H1 (cell line): ENCODE measurements at regions not wholly inside any gene's neighbourhood (a gene's known extent, or its start where the extent isn't known, plus 50 kb on each side); places are given as distances from the start of the nearest gene placed in this dataset.

ENCODE experiments used
- CTCF ChIA-PET: fragments of 300-600 bp; sonication (Branson Sonifier 250); formaldehyde crosslinking; loops from one replicate; lab custom pipeline; 2021; ENCODE audit not compliant: partially characterized antibody; lab: Charles Lee
- POLR2A ChIA-PET: fragments of 300-600 bp; sonication (Branson Sonifier 250); formaldehyde crosslinking; loops from one replicate; lab custom pipeline; 2021; ENCODE audit warnings: inconsistent platforms; ENCODE audit not compliant: partially characterized antibody; lab: Charles Lee
- DNase-seq, 2 experiments: peaks; one replicate each; pipeline versions ENCODE4 v3.0.0 to v3.0.0-alpha.2; 2010 to 2022; ENCODE audit warnings: low spot score in 2 of 2, low read depth in 1 of 2, mixed read lengths in 1 of 2
- FAIRE-seq: peaks from 2 replicates; lab custom pipeline; 2011; peaks lifted over from hg19 to GRCh38; lab: Jason Lieb, UNC
- H2AFZ ChIP-seq: 2 replicates; pipeline ENCODE4 v1.8.1; 2012; ENCODE audit warnings: low read length, inconsistent platforms
- H2AK5ac ChIP-seq: 2 replicates; pipeline ENCODE4 v1.6.1; 2013; ENCODE audit warnings: low read depth, low read length
- H2BK120ac ChIP-seq: replicated peaks from 2 replicates; pipeline ENCODE3; 2013; ENCODE audit warnings: low read depth, low read length, inconsistent platforms
- H2BK12ac ChIP-seq: 2 replicates; pipeline ENCODE4 v1.6.1; 2013; ENCODE audit warnings: low read depth, low read length
- H2BK15ac ChIP-seq: 2 replicates; pipeline ENCODE4 v1.6.1; 2013; ENCODE audit warnings: low read length
- H2BK20ac ChIP-seq: 2 replicates; pipeline ENCODE4 v1.6.1; 2013; ENCODE audit warnings: low read length
- H2BK5ac ChIP-seq: 2 replicates; pipeline ENCODE4 v1.6.1; 2013; ENCODE audit warnings: low read depth, low read length
- H3K14ac ChIP-seq: 2 replicates; pipeline ENCODE4 v1.6.1; 2013; ENCODE audit warnings: inconsistent platforms; ENCODE audit not compliant: insufficient read length
- H3K18ac ChIP-seq: 2 replicates; pipeline ENCODE4 v1.6.1; 2013; ENCODE audit warnings: low read length; ENCODE audit errors: extremely low read depth
- H3K23ac ChIP-seq: 2 replicates; pipeline ENCODE4 v1.6.1; 2013; ENCODE audit warnings: inconsistent platforms; ENCODE audit not compliant: insufficient read length
- H3K23me2 ChIP-seq: 2 replicates; pipeline ENCODE4 v1.6.1; 2013; ENCODE audit warnings: low read depth, low read length
- H3K27ac ChIP-seq: 2 replicates; pipeline ENCODE4 v1.6.1; 2011; ENCODE audit warnings: low read depth, low read length, inconsistent platforms
- H3K27me3 ChIP-seq, 4 experiments: replicated peaks in 1 of 4; 1 replicate in 1 of 4; 2 replicates in 3 of 4; pipeline versions ENCODE4 v1.6.1 to v1.8.1; 2011 to 2013; ENCODE audit warnings: low read length in 3 of 4, mild to moderate bottlenecking in 3 of 4, inconsistent platforms in 2 of 4, mixed read lengths in 2 of 4, moderate library complexity in 1 of 4; ENCODE audit not compliant: control insufficient read depth in 3 of 4, insufficient read depth in 3 of 4; ENCODE audit errors: extremely low read depth in 1 of 4
- H3K36me3 ChIP-seq, 4 experiments: 2 replicates each; pipeline versions ENCODE4 v1.6.1 to v1.8.1; 2011 to 2013; ENCODE audit warnings: mild to moderate bottlenecking in 4 of 4, low read length in 3 of 4, moderate library complexity in 2 of 4, control low read depth in 1 of 4, inconsistent platforms in 1 of 4; ENCODE audit not compliant: insufficient read depth in 4 of 4, control insufficient read depth in 2 of 4
- H3K4ac ChIP-seq: replicated peaks from 2 replicates; pipeline ENCODE3; 2013; ENCODE audit warnings: low read length, low read depth, mixed read lengths, inconsistent platforms; ENCODE audit not compliant: insufficient read length
- H3K4me1 ChIP-seq, 4 experiments: replicated peaks in 1 of 4; 1 replicate in 1 of 4; 2 replicates in 3 of 4; pipeline versions ENCODE4 v1.6.1 to v1.8.1; 2011 to 2013; ENCODE audit warnings: low read length in 3 of 4, inconsistent platforms in 2 of 4, mixed read lengths in 1 of 4; ENCODE audit not compliant: insufficient read depth in 4 of 4, control insufficient read depth in 3 of 4
- H3K4me2 ChIP-seq, 2 experiments: 2 replicates each; pipeline versions ENCODE4 v1.6.1 to v1.8.1; 2011 to 2013; ENCODE audit warnings: low read depth in 2 of 2, low read length in 2 of 2, control low read depth in 1 of 2, inconsistent platforms in 1 of 2, mild to moderate bottlenecking in 1 of 2; ENCODE audit not compliant: insufficient read depth in 1 of 2
- H3K4me3 ChIP-seq, 4 experiments: fragments of 200-600, 300-600 bp in 1 of 4; sonication (generic), shearing (Covaris generic), sonication (Bioruptor Twin) in 1 of 4; 2 replicates each; pipeline versions ENCODE4 v1.5.1 to v1.8.1; 2011 to 2016; ENCODE audit warnings: low read length in 4 of 4, low read depth in 3 of 4, control low read depth in 2 of 4, inconsistent platforms in 2 of 4, mild to moderate bottlenecking in 2 of 4, mixed read lengths in 1 of 4, moderate library complexity in 1 of 4; ENCODE audit not compliant: insufficient read depth in 2 of 4; ENCODE audit errors: extremely low read depth in 1 of 4
- H3K56ac ChIP-seq: replicated peaks from 2 replicates; pipeline ENCODE3; 2013; ENCODE audit warnings: low read depth, mild to moderate bottlenecking, mixed read lengths, low read length, inconsistent platforms; ENCODE audit not compliant: insufficient read length
- H3K79me1 ChIP-seq: 2 replicates; pipeline ENCODE4 v1.6.1; 2013; ENCODE audit warnings: low read depth, low read length, control low read depth
- H3K79me2 ChIP-seq, 2 experiments: 2 replicates each; pipeline versions ENCODE4 v1.6.1 to v1.8.1; 2012 to 2013; ENCODE audit warnings: low read length in 2 of 2, mild to moderate bottlenecking in 2 of 2, inconsistent platforms in 1 of 2; ENCODE audit not compliant: insufficient read depth in 2 of 2, control insufficient read depth in 1 of 2
- H3K9ac ChIP-seq, 4 experiments: replicated peaks in 1 of 4; 1 replicate in 1 of 4; 2 replicates in 3 of 4; pipeline versions ENCODE4 v1.6.1 to v1.8.1; 2011 to 2013; ENCODE audit warnings: low read depth in 3 of 4, low read length in 3 of 4, control low read depth in 2 of 4, mild to moderate bottlenecking in 2 of 4, moderate library complexity in 2 of 4, inconsistent platforms in 1 of 4; ENCODE audit errors: extremely low read depth in 1 of 4
- H3K9me3 ChIP-seq, 2 experiments: 2 replicates each; pipeline versions ENCODE4 v1.6.1 to v1.8.1; 2012 to 2013; ENCODE audit warnings: mild to moderate bottlenecking in 2 of 2, moderate library complexity in 2 of 2, control low read depth in 1 of 2, inconsistent platforms in 1 of 2, low read depth in 1 of 2, low read length in 1 of 2, mixed read lengths in 1 of 2; ENCODE audit not compliant: insufficient read depth in 2 of 2
- H4K20me1 ChIP-seq, 2 experiments: replicated peaks in 1 of 2; 2 replicates each; pipeline versions ENCODE3 to v1.8.1; 2011 to 2013; ENCODE audit warnings: inconsistent platforms in 2 of 2, low read length in 2 of 2, mild to moderate bottlenecking in 1 of 2; ENCODE audit not compliant: insufficient read depth in 2 of 2, control insufficient read depth in 1 of 2
- H4K5ac ChIP-seq: 2 replicates; pipeline ENCODE4 v1.6.1; 2013; ENCODE audit warnings: low read length, low read depth, mixed read lengths, inconsistent platforms; ENCODE audit not compliant: insufficient read length
- H4K8ac ChIP-seq: 2 replicates; pipeline ENCODE4 v1.8.0; 2013; ENCODE audit warnings: mild to moderate bottlenecking, moderate library complexity, low read length, inconsistent platforms; ENCODE audit not compliant: insufficient read depth; ENCODE audit errors: extremely low read depth
- H4K91ac ChIP-seq: replicated peaks from 2 replicates; pipeline ENCODE3; 2013; ENCODE audit warnings: low read length, mixed read lengths, inconsistent platforms; ENCODE audit not compliant: insufficient read length
- ASH2L ChIP-seq: fragments of 200-600, 300-600 bp; sonication (generic); IDR thresholded peaks from one replicate; pipeline ENCODE4 v1.7.1; 2017; ENCODE audit warnings: low read length
- ATF2 ChIP-seq: IDR thresholded peaks from 2 replicates; pipeline ENCODE4 v1.6.1; 2012; ENCODE audit warnings: low read length, inconsistent platforms
- BACH1 ChIP-seq: IDR thresholded peaks from 2 replicates; pipeline ENCODE4 v1.6.1; 2012; ENCODE audit warnings: low read length, improper control_type of control experiment
- POLR2A ChIP-seq, 2 experiments: IDR thresholded peaks; 1 replicate in 1 of 2; 2 replicates in 1 of 2; pipeline ENCODE4 v1.6.1; 2011; ENCODE audit warnings: low read depth in 2 of 2, low read length in 2 of 2, mild to moderate bottlenecking in 2 of 2; ENCODE audit errors: control extremely low read depth in 1 of 2
- POLR2AphosphoS5 ChIP-seq: IDR thresholded peaks from 2 replicates; pipeline ENCODE4 v1.6.1; 2011; ENCODE audit warnings: low read depth, low read length
- RAD21 ChIP-seq, 2 experiments: IDR thresholded peaks in 1 of 2; conservative IDR thresholded peaks in 1 of 2; 2 replicates each; pipeline ENCODE4 v1.6.1; 2011; ENCODE audit warnings: low read depth in 2 of 2, low read length in 2 of 2, improper control_type of control experiment in 1 of 2, inconsistent platforms in 1 of 2, mild to moderate bottlenecking in 1 of 2, moderate library complexity in 1 of 2
- SIN3A ChIP-seq, 2 experiments: IDR thresholded peaks in 1 of 2; conservative IDR thresholded peaks in 1 of 2; 2 replicates each; pipeline ENCODE4 v1.6.1; 2011 to 2012; ENCODE audit warnings: low read length in 2 of 2, improper control_type of control experiment in 1 of 2, low read depth in 1 of 2, mild to moderate bottlenecking in 1 of 2
- SP4 ChIP-seq: IDR thresholded peaks from 2 replicates; pipeline ENCODE4 v1.6.1; 2012; ENCODE audit warnings: low read length, inconsistent platforms
- TAF1 ChIP-seq: IDR thresholded peaks from 2 replicates; pipeline ENCODE4 v1.6.1; 2011; ENCODE audit warnings: mild to moderate bottlenecking, low read depth, low read length
- WGBS, 2 experiments: shearing (Covaris generic) in 1 of 2; methylation state at CpG; one replicate each; pipeline versions ENCODE4 v1.1.6 to v1.1.7; 2013 to 2015; ENCODE audit warnings: low lambda C conversion rate in 2 of 2, mixed read lengths in 2 of 2, inconsistent platforms in 1 of 2, low coverage in 1 of 2, missing lambda C conversion rate in 1 of 2; ENCODE audit not compliant: insufficient replicate concordance in 2 of 2, insufficient coverage in 1 of 2, insufficient read length in 1 of 2; ENCODE audit errors: extremely low coverage in 1 of 2, missing lambda C conversion rate in 1 of 2; 5-methylcytosine and 5-hydroxymethylcytosine counted together

DNA sequence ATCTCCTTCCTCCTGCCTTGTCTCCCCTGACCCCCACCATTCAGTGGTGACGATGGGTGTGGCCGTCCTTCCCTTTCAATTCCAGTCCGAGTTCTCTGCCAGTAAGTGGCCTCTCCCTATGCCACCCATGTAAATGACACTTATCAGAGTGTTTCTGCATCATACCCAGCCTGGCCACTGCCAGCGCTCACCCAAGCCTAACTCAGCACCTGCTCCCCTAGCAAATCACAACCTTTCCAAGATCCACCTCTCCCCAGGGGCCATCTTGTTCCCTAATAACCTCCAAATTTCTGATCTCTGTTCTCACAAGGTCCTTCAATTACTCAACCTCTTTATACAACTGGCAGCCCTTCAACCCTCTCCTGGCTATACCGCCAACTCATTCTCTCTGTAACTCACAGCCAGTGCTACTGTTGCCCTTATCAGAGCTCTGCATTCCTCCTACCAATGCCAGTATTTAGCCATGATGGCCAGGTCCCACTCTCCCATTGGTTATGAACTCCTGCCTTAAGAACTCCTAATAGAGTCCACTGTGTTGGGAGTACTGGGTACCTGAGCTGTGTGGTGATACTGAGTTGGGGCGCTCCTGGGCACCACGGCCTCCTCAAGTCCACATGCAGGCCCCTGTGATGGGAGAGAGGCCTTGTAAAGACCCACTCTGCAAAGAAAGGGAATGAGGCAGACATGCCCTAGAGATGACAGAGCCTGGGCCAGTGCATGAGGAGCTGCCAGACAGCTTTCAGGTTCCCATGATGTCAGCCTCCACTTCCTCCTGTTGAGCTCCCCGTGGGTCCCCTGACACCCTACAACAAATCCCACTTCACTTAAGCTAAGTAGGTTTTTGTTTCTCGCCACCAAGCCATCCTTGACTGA is 187.4 kb upstream of the RREB1 start:
- H2AK5ac ChIP-seq, result no peak overlapping the region
- TF ChIP-seq ATF2 (no peak), RAD21 (IDR thresholded peaks at IDR 0.05 in 1 of 2, conservative IDR thresholded peaks at IDR 0.05 in 1 of 2; ENCODE audit: low read depth in 2 of 2, low read length in 2 of 2) (no peak), TAF1 (no peak), POLR2AphosphoS5 (no peak), SP4 (no peak), ASH2L (no peak), SIN3A (conservative IDR thresholded peaks at IDR 0.05 in 1 of 2, IDR thresholded peaks at IDR 0.05 in 1 of 2; ENCODE audit: low read depth in 1 of 2, low read length in 2 of 2) (no peak), BACH1 (no peak), POLR2A (IDR thresholded peaks at IDR 0.05; ENCODE audit: control extremely low read depth in 1 of 2, low read depth in 2 of 2, low read length in 2 of 2) (no peak)
- TF ChIP-seq, all 59 proteins: peak for 0
- no peak overlapping the region for H2BK15ac ChIP-seq
- H3K27me3 ChIP-seq, result no peaks in the 10 kb centered on the region
- no peaks in the 10 kb centered on the region for H3K23me2 ChIP-seq
- H3K9ac ChIP-seq, result no peak overlapping the region
- H2AFZ ChIP-seq, result no peak overlapping the region; the same call in 1 of the 2 replicates
- H3K4ac ChIP-seq, result no peak overlapping the region
- DNase-seq (no peak), FAIRE-seq (no peak)
- no peak overlapping the region for H4K91ac ChIP-seq
- no peaks in the 10 kb centered on the region for H3K36me3 ChIP-seq
- no peak overlapping the region for H3K27ac ChIP-seq
- H4K8ac ChIP-seq, result no peak overlapping the region
- no peak overlapping the region for H3K56ac ChIP-seq
- no peak overlapping the region for H3K4me3 ChIP-seq
- 87% methylated on average over 9 of the region's 9 CpGs; no CpG with 5 or more reads in 1 of the 2 experiments for WGBS, 2 experiments
- H3K18ac ChIP-seq, result no peak overlapping the region
- no peak overlapping the region for H2BK12ac ChIP-seq
- no peaks in the 10 kb centered on the region for H3K79me2 ChIP-seq
- no peaks in the 10 kb centered on the region for H3K79me1 ChIP-seq
- no peaks in the 10 kb centered on the region; a peak in 1 of 7 replicates for H3K4me1 ChIP-seq
- H4K5ac ChIP-seq, result no peak overlapping the region
- no peak overlapping the region for H3K14ac ChIP-seq
- ChIA-PET POLR2A (no interaction called here), CTCF (interaction anchor here (0.9 kb wide), 1 partner anchor 79 kb away, joined by 5 read pairs; no protein-coding TSS in a partner anchor)
- H4K20me1 ChIP-seq, result no peaks in the 10 kb centered on the region
- no peak overlapping the region for H2BK120ac ChIP-seq
- H3K4me2 ChIP-seq, result no peak overlapping the region
- no peak overlapping the region for H3K23ac ChIP-seq
- peaks cover 0 to 4% of the 10 kb centered on the region in 2 experiments; a peak in 1 of 4 replicates for H3K9me3 ChIP-seq
- no peak overlapping the region for H2BK5ac ChIP-seq
- H2BK20ac ChIP-seq, result no peak overlapping the region
